ENCODE measurements at regions not wholly inside any gene's neighbourhood (a gene's known extent, or its start where the extent isn't known, plus 50 kb on each side); places are given as distances from the start of the nearest gene placed in this dataset.

DNA sequence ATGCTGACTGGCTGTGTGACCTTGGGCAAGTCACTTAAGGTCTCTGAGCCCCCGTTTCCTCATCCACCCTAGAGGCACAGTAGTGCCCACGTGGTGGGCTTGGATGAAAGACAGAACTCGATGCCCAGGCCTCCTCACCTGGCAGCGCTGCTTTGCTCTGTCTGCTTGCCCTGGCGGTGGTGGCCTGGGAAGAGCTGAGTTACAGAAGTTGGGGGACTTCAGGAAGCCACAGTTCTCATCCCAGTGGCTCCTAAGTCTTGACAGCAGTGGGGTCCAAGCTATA, 171.5 kb upstream of the IER5L start:
- H3K27me3 Mint-ChIP-seq (ENCODE audit: low read depth in 2 of 2), result peaks cover 0 to 18% of the 10 kb centered on the region in 2 donors
- no peaks in the 10 kb centered on the region for H3K36me3 Mint-ChIP-seq
- H3K27me3 ChIP-seq (ENCODE audit: control insufficient read depth, insufficient read depth, low read length), result peaks cover 12% of the 10 kb centered on the region
- H3K27ac ChIP-seq (ENCODE audit: low read length), result no peak overlapping the region
- WGBS (ENCODE audit: insufficient coverage), result 90% methylated on average over 5 of the region's 5 CpGs
- H3K9me3 Mint-ChIP-seq, result no peaks in the 10 kb centered on the region
- TF ChIP-seq, protein P1, sequence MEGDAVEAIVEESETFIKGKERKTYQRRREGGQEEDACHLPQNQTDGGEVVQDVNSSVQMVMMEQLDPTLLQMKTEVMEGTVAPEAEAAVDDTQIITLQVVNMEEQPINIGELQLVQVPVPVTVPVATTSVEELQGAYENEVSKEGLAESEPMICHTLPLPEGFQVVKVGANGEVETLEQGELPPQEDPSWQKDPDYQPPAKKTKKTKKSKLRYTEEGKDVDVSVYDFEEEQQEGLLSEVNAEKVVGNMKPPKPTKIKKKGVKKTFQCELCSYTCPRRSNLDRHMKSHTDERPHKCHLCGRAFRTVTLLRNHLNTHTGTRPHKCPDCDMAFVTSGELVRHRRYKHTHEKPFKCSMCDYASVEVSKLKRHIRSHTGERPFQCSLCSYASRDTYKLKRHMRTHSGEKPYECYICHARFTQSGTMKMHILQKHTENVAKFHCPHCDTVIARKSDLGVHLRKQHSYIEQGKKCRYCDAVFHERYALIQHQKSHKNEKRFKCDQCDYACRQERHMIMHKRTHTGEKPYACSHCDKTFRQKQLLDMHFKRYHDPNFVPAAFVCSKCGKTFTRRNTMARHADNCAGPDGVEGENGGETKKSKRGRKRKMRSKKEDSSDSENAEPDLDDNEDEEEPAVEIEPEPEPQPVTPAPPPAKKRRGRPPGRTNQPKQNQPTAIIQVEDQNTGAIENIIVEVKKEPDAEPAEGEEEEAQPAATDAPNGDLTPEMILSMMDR (IDR thresholded peaks at IDR 0.05), result no peak
- peaks cover 0 to 7% of the 10 kb centered on the region in 2 donors for H3K4me1 Mint-ChIP-seq
- H3K9me3 ChIP-seq (ENCODE audit: control insufficient read depth, insufficient read depth, low read length), result no peaks in the 10 kb centered on the region
- H3K4me3 ChIP-seq (ENCODE audit: low read length), result no peak overlapping the region
- ATAC-seq (no peak), DNase-seq (peak in 1 of 2 donors; percentile 2)
- peaks cover 16% of the 10 kb centered on the region for H3K4me1 ChIP-seq (ENCODE audit: control insufficient read depth, insufficient read depth, low read length)
- intact Hi-C loops (cut with micrococcal nuclease), result no loop called here
- no peak overlapping the region for H3K27ac Mint-ChIP-seq
- no peaks in the 10 kb centered on the region for H3K36me3 ChIP-seq (ENCODE audit: control insufficient read depth, insufficient read depth, low read length)
- no peak overlapping the region for H3K4me3 Mint-ChIP-seq

DNA sequence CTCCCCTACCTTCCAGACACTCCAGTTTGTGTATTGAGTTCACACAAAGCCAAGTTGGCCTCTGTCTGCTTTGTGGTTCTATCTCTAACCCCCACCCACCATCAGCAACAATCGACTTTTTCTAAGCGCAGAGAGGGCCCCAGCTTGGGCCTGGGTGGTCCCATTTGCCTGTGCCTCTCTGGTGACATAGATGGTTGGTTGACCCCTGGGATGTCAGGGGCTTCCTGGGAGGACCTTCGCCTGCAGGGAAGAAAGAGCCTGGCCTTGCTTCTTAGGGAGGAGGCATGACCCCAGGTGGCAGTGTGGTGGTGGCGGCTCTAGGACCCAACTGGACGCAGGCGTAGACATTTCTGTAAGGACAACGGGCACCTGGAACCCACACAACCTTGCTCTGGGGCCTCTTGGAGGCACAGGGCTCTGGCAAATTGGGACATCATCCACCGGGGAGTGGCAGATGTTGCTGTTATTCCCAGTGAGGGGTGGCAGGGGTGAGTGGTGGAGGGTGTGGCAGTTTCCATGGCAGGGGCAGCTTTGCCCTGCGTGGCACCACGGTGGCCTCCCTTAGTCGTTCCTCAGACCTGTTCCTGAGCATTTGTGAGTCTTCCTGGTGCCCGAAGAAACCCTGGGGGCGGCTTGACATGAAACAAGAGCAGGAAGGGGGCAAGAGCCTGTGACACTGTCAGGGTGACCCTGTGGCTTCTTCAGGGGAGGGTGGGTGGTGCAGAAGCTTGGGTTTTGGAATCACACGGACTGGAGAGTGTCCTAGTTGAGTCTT, 171.0 kb upstream of the IER5L start:
- Mint-ChIP-seq H3K27me3 (ENCODE audit: low read depth in 2 of 2) (peaks cover 0 to 18% of the 10 kb centered on the region in 2 donors), H3K27ac (no peak overlapping the region), H3K36me3 (no peaks in the 10 kb centered on the region), H3K4me1 (peaks cover 0 to 7% of the 10 kb centered on the region in 2 donors), H3K4me3 (no peak overlapping the region), H3K9me3 (no peaks in the 10 kb centered on the region)
- no peaks in the 10 kb centered on the region for H3K9me3 ChIP-seq (ENCODE audit: control insufficient read depth, insufficient read depth, low read length)
- H3K36me3 ChIP-seq (ENCODE audit: control insufficient read depth, insufficient read depth, low read length), result no peaks in the 10 kb centered on the region
- peaks cover 16% of the 10 kb centered on the region for H3K4me1 ChIP-seq (ENCODE audit: control insufficient read depth, insufficient read depth, low read length)
- no peak overlapping the region for H3K27ac ChIP-seq (ENCODE audit: low read length)
- no peak overlapping the region for H3K4me3 ChIP-seq (ENCODE audit: low read length)
- intact Hi-C loops (cut with micrococcal nuclease), result no loop called here
- TF ChIP-seq, protein P1 (IDR thresholded peaks at IDR 0.05), result no peak
- 83% methylated on average over 14 of the region's 14 CpGs for WGBS (ENCODE audit: insufficient coverage)
- H3K27me3 ChIP-seq (ENCODE audit: control insufficient read depth, insufficient read depth, low read length), result peaks cover 12% of the 10 kb centered on the region
- ATAC-seq, result no peak
- no peak for DNase-seq

DNA sequence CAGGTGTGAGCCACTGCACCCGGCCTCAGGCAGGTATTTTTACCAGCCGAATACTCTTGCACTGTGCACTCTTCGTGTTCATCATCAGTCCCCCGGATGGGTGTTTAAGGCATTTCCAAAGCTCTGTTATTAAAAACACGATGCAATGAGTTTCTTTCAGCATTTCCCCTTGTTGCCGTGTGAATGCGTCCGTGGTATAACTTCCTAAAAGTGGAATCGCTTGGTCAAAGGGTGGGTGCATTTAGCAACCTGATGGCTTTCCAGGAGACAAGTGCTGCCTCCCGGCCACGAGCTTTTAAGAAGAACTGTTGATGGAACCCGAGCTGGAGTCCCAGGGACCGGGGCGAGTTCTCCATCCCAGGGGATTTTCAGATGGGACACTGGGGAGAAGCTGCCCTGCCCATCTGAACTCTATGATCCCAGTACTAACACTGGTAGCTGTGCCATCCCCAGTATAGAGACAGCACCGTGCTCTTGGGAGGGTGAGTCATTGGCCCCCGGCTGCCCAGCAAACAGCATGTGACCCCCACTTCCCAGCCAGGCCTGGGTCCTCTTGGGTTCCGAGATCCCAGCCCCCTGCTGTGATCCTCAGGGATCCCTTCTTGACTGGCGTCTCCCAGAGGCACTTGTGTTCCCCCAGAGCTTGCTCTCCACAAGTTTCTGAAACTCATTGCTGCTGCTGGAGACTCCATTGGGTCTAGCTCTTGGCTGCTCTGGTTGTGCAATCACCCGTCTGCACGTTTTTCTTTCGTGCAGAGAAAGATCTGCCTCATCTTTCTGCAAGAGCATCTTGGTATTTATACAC, 169.5 kb upstream of the IER5L start:
- Mint-ChIP-seq H3K4me1 (peaks cover 0 to 7% of the 10 kb centered on the region in 2 donors), H3K27me3 (ENCODE audit: low read depth in 2 of 2) (peaks cover 0 to 18% of the 10 kb centered on the region in 2 donors), H3K36me3 (no peaks in the 10 kb centered on the region), H3K4me3 (no peak overlapping the region), H3K9me3 (no peaks in the 10 kb centered on the region), H3K27ac (no peak overlapping the region)
- ATAC-seq (peak in 1 of 3 donors; percentile 26), DNase-seq (no peak)
- H3K27ac ChIP-seq (ENCODE audit: low read length), result no peak overlapping the region
- H3K4me1 ChIP-seq (ENCODE audit: control insufficient read depth, insufficient read depth, low read length), result peaks cover 16% of the 10 kb centered on the region
- 84% methylated on average over 21 of the region's 21 CpGs for WGBS (ENCODE audit: insufficient coverage)
- no peaks in the 10 kb centered on the region for H3K36me3 ChIP-seq (ENCODE audit: control insufficient read depth, insufficient read depth, low read length)
- H3K9me3 ChIP-seq (ENCODE audit: control insufficient read depth, insufficient read depth, low read length), result no peaks in the 10 kb centered on the region
- no peak overlapping the region for H3K4me3 ChIP-seq (ENCODE audit: low read length)
- intact Hi-C loops (cut with micrococcal nuclease), result no loop called here
- H3K27me3 ChIP-seq (ENCODE audit: control insufficient read depth, insufficient read depth, low read length), result peaks cover 7% of the 10 kb centered on the region
- TF ChIP-seq, protein P1 (IDR thresholded peaks at IDR 0.05), result no peak

Measured in natural killer cell (primary cell).